Astrocyte (in vitro differentiated cells and primary cell): ENCODE measurements at regions not wholly inside any gene's neighbourhood (a gene's known extent, or its start where the extent isn't known, plus 50 kb on each side); places are given as distances from the start of the nearest gene placed in this dataset.

Source experiments
- DNase-seq: peaks from one replicate; pipeline ENCODE4 v3.0.0-alpha.2; 2010; ENCODE audit warnings: low read depth
- FAIRE-seq: peaks from 2 replicates; lab custom pipeline; 2011; peaks lifted over from hg19 to GRCh38; lab: Jason Lieb, UNC
- H2AFZ ChIP-seq: 2 replicates; pipeline ENCODE4 v1.6.0; 2012; ENCODE audit warnings: low read depth, low read length, inconsistent platforms
- H3K27ac ChIP-seq: 2 replicates; pipeline ENCODE4 v1.5.1; 2011; ENCODE audit warnings: low read depth, low read length, inconsistent platforms
- H3K27me3 ChIP-seq: 2 replicates; pipeline ENCODE4 v1.6.0; 2011; ENCODE audit warnings: low read length, inconsistent platforms; ENCODE audit not compliant: insufficient read depth
- H3K36me3 ChIP-seq: 2 replicates; pipeline ENCODE4 v1.5.1; 2011; ENCODE audit warnings: low read length, inconsistent platforms; ENCODE audit not compliant: insufficient read depth
- H3K4me1 ChIP-seq: 2 replicates; pipeline ENCODE4 v1.5.1; 2011; ENCODE audit warnings: low read length, inconsistent platforms; ENCODE audit not compliant: insufficient read depth
- H3K4me2 ChIP-seq: 2 replicates; pipeline ENCODE4 v1.6.0; 2012; ENCODE audit warnings: low read length, inconsistent platforms
- H3K4me3 ChIP-seq: 2 replicates; pipeline ENCODE4 v1.5.1; 2011; ENCODE audit warnings: low read depth, mild to moderate bottlenecking, low read length, inconsistent platforms; ENCODE audit not compliant: insufficient read depth
- H3K79me2 ChIP-seq: 2 replicates; pipeline ENCODE4 v1.6.0; 2012; ENCODE audit warnings: mild to moderate bottlenecking, low read length, inconsistent platforms; ENCODE audit not compliant: insufficient read depth
- H3K9ac ChIP-seq: 2 replicates; pipeline ENCODE4 v1.6.0; 2012; ENCODE audit warnings: mild to moderate bottlenecking, low read length, inconsistent platforms
- H3K9me3 ChIP-seq: 2 replicates; pipeline ENCODE4 v1.5.1; 2012; ENCODE audit warnings: low read depth, mild to moderate bottlenecking, low read length, inconsistent platforms; ENCODE audit not compliant: insufficient read depth
- H4K20me1 ChIP-seq: 2 replicates; pipeline ENCODE4 v1.6.0; 2012; ENCODE audit warnings: low read length, inconsistent platforms; ENCODE audit not compliant: insufficient read depth
- H3K27ac Mint-ChIP-seq: one replicate; pipeline ENCODE4 v1.8.0; 2021; ENCODE audit warnings: mild to moderate bottlenecking, mixed read lengths; ENCODE audit not compliant: unreplicated experiment
- H3K27me3 Mint-ChIP-seq: one replicate; pipeline ENCODE4 v1.8.0; 2021; ENCODE audit warnings: low read depth, mixed read lengths; ENCODE audit not compliant: unreplicated experiment
- H3K36me3 Mint-ChIP-seq: one replicate; pipeline ENCODE4 v1.8.0; 2021; ENCODE audit warnings: low read depth, mixed read lengths; ENCODE audit not compliant: unreplicated experiment
- H3K4me1 Mint-ChIP-seq: one replicate; pipeline ENCODE4 v1.8.0; 2021; ENCODE audit warnings: low read depth, mixed read lengths; ENCODE audit not compliant: unreplicated experiment
- H3K4me3 Mint-ChIP-seq: one replicate; pipeline ENCODE4 v1.8.0; 2021; ENCODE audit warnings: mild to moderate bottlenecking, moderate library complexity, mixed read lengths; ENCODE audit not compliant: unreplicated experiment
- H3K9me3 Mint-ChIP-seq: one replicate; pipeline ENCODE4 v1.8.0; 2021; ENCODE audit warnings: mild to moderate bottlenecking, mixed read lengths; ENCODE audit not compliant: unreplicated experiment
- EZH2 ChIP-seq: IDR thresholded peaks from 2 replicates; pipeline ENCODE4 v1.6.1; 2012; ENCODE audit warnings: mild to moderate bottlenecking, low read length, inconsistent platforms; ENCODE audit not compliant: insufficient read depth
- TF ChIP-seq, protein P1 (sequence below): IDR thresholded peaks from 2 replicates; pipeline ENCODE4 v1.5.1; 2011; ENCODE audit warnings: low read depth, mild to moderate bottlenecking, inconsistent platforms, low read length, moderate library complexity; ENCODE audit not compliant: insufficient read depth

- no peak for FAIRE-seq
- no peak overlapping the region for H3K4me3 Mint-ChIP-seq
- H3K9me3 Mint-ChIP-seq, result peaks cover 8% of the 10 kb centered on the region
- H3K27me3 Mint-ChIP-seq, result peaks cover 7% of the 10 kb centered on the region
- H3K9me3 ChIP-seq, result no peaks in the 10 kb centered on the region
- H3K27ac Mint-ChIP-seq, result no peak overlapping the region
- H3K27me3 ChIP-seq, result no peaks in the 10 kb centered on the region
- H3K4me2 ChIP-seq, result no peak overlapping the region
- H4K20me1 ChIP-seq, result no peaks in the 10 kb centered on the region
- no peak overlapping the region for H3K4me3 ChIP-seq
- no peak overlapping the region for H2AFZ ChIP-seq
- TF ChIP-seq EZH2, result no peak
- TF ChIP-seq, protein P1, sequence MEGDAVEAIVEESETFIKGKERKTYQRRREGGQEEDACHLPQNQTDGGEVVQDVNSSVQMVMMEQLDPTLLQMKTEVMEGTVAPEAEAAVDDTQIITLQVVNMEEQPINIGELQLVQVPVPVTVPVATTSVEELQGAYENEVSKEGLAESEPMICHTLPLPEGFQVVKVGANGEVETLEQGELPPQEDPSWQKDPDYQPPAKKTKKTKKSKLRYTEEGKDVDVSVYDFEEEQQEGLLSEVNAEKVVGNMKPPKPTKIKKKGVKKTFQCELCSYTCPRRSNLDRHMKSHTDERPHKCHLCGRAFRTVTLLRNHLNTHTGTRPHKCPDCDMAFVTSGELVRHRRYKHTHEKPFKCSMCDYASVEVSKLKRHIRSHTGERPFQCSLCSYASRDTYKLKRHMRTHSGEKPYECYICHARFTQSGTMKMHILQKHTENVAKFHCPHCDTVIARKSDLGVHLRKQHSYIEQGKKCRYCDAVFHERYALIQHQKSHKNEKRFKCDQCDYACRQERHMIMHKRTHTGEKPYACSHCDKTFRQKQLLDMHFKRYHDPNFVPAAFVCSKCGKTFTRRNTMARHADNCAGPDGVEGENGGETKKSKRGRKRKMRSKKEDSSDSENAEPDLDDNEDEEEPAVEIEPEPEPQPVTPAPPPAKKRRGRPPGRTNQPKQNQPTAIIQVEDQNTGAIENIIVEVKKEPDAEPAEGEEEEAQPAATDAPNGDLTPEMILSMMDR, result no peak
- no peaks in the 10 kb centered on the region for H3K4me1 ChIP-seq
- H3K4me1 Mint-ChIP-seq, result peaks cover 4% of the 10 kb centered on the region
- H3K36me3 ChIP-seq, result no peaks in the 10 kb centered on the region
- no peaks in the 10 kb centered on the region for H3K79me2 ChIP-seq
- H3K9ac ChIP-seq, result no peak overlapping the region
- H3K27ac ChIP-seq, result no peak overlapping the region
- no peak for DNase-seq
- no peaks in the 10 kb centered on the region for H3K36me3 Mint-ChIP-seq
Observed at GRCh38 chr3:55352668-55353067, 134.4 kb downstream of the WNT5A start.

- no peak overlapping the region for H3K4me3 Mint-ChIP-seq
- TF ChIP-seq, protein P1, result no peak
- TF ChIP-seq EZH2, result no peak
- no peaks in the 10 kb centered on the region for H3K9me3 ChIP-seq
- DNase-seq, result no peak
- no peak overlapping the region for H3K27ac ChIP-seq
- H3K4me1 ChIP-seq, result no peaks in the 10 kb centered on the region
- H3K27me3 Mint-ChIP-seq, result peaks cover 7% of the 10 kb centered on the region
- H3K4me3 ChIP-seq, result no peak overlapping the region
- no peaks in the 10 kb centered on the region for H3K36me3 ChIP-seq
- no peak overlapping the region for H2AFZ ChIP-seq
- H3K79me2 ChIP-seq, result no peaks in the 10 kb centered on the region
- no peak for FAIRE-seq
- no peak overlapping the region for H3K9ac ChIP-seq
- peaks cover 4% of the 10 kb centered on the region for H3K4me1 Mint-ChIP-seq
- no peaks in the 10 kb centered on the region for H3K27me3 ChIP-seq
- H3K27ac Mint-ChIP-seq, result no peak overlapping the region
- H4K20me1 ChIP-seq, result no peaks in the 10 kb centered on the region
- peaks cover 7% of the 10 kb centered on the region for H3K9me3 Mint-ChIP-seq
- H3K36me3 Mint-ChIP-seq, result no peaks in the 10 kb centered on the region
- no peak overlapping the region for H3K4me2 ChIP-seq
Observed at GRCh38 chr3:55349851-55350250, 137.3 kb downstream of the WNT5A start.

GRCh38 chr3:55343486-55344357, 143.4 kb downstream of the WNT5A start:
- Histone ChIP-seq H3K27me3 (no peaks in the 10 kb centered on the region), H2AFZ (no peak overlapping the region), H3K9me3 (no peaks in the 10 kb centered on the region), H3K4me3 (no peak overlapping the region), H3K4me2 (no peak overlapping the region), H3K4me1 (peaks cover 15% of the 10 kb centered on the region), H3K79me2 (no peaks in the 10 kb centered on the region), H3K27ac (peak overlapping the region; percentile 4), H3K9ac (no peak overlapping the region), H4K20me1 (no peaks in the 10 kb centered on the region), H3K36me3 (no peaks in the 10 kb centered on the region)
- TF ChIP-seq, protein P1, result no peak
- no peak for TF ChIP-seq EZH2
- no peak for FAIRE-seq
- peak; percentile 36 for DNase-seq
- no peaks in the 10 kb centered on the region for H3K36me3 Mint-ChIP-seq
- H3K27me3 Mint-ChIP-seq, result peaks cover 2% of the 10 kb centered on the region
- peaks cover 2% of the 10 kb centered on the region for H3K9me3 Mint-ChIP-seq
- H3K27ac Mint-ChIP-seq, result peak overlapping the region; percentile 65
- H3K4me3 Mint-ChIP-seq, result no peak overlapping the region
- H3K4me1 Mint-ChIP-seq, result peaks cover 28% of the 10 kb centered on the region
